HG02938 (cell line): ENCODE measurements at regions not wholly inside any gene's neighbourhood (a gene's known extent, or its start where the extent isn't known, plus 50 kb on each side); places are given as distances from the start of the nearest gene placed in this dataset.

Experiments used
- ATAC-seq: cut with Tn5 transposase; IDR thresholded peaks from one replicate; pipeline ENCODE4 v1.9.1; 2021; ENCODE audit warnings: mild to moderate bottlenecking, moderate library complexity; ENCODE audit not compliant: unreplicated experiment

DNA sequence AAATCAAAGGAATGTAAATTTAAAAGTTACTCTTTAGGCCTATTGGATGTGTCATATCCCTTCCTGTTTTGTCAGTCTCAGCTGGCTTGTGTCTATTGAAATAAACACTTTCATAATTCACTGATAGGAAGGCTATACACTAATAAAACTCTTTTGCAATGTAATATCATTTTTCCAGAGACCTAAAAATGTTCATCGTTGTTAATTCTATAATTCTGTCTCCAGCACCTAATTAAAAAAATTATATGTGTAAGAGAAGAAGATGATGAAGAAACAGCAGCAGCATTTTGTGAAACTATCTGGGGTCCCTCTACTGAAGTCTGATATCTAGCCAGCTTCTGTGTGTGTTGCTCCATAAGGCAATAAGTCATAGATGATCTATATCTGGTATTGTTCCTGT, 602.7 kb downstream of the ETV1 start:
- no peak for ATAC-seq

- no peak for ATAC-seq
Measured at GRCh38 chr7:13407911-13408310, 581.6 kb downstream of the ETV1 start.

DNA sequence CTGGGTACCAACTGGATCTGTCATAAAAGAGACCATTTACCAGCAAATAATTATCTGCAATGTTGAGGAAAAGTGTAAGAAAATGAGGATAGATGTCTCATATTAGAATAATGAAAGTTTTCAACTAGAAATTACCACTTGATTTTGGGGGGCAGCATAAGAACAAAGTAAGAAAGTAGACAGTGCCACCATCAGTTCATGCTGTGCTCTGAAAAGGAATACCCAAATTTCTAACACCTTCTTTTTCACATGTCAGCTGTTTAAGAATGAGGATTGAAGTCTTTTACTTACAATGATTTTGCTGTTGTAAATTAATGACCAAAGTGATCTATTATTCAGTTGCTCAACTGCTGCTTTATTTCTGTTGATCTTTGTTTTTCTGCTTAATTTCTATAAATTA, 578.3 kb downstream of the ETV1 start:
- no peak for ATAC-seq

GRCh38 chr7:13411636-13412035, 577.8 kb downstream of the ETV1 start:
- no peak for ATAC-seq

GRCh38 chr7:13414181-13414580, 575.3 kb downstream of the ETV1 start:
- no peak for ATAC-seq

- no peak for ATAC-seq
Measured at GRCh38 chr7:13414661-13415107, 574.8 kb downstream of the ETV1 start.

GRCh38 chr7:13416071-13416470, 573.4 kb downstream of the ETV1 start:
- no peak for ATAC-seq

DNA sequence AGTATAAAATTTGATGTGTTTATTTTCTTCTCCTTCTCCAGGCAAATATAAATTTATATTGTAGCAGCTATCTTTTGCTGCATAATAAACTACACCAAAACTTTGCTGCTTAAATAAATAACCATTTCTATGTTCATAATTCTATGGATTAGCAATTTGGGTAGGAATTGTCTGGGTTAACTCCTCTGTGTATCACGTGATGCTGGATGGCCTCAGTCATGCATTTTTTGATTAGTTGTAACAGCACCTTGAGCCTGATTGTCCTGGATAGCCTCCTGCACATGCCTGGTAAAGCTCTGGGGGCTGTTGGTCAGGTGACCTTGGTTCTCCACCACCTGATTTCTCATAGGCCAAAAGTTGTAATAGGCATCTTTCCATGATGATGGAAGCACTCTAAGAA, 572.9 kb downstream of the ETV1 start:
- ATAC-seq, result no peak

DNA sequence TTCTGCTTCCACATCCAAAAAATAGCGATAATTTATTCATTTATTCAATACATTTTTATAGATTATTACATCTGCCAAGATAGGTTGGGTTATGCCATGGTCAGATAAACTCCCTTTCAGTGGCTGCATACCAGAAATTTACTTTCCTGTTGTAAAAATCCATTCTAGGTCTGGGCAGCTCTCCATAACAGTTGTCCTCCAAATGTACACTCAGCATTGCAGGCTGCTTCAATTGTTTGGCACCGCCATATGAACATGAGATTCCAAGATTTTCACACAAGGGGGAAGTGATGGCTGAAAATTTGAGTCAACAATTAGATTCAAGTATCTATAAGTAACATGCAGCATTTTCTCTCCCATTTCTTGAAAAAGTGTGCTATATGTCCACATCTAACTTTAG, 568.7 kb downstream of the ETV1 start:
- ATAC-seq, result no peak

DNA sequence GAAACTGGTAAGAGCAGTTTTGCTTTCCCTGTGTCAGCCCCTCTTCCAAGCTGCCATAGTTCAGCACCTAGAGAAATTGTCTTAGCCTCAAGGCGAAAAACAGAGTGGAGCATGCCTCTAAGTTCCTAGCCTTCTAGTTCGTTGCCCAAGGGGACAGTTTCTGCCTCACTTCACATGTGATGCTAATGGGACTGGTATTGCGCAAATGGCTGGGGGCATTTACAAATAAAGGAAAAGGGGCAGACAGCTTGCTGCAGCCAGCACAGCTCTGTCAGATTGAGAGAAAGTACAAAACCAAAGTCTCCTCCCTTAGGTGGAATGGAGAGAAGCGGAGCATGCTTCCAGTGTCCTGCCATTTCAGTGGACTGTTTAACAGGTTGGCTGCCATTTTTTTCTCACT, 567.7 kb downstream of the ETV1 start:
- no peak for ATAC-seq

GRCh38 chr7:13433946-13434345, 555.5 kb downstream of the ETV1 start:
- no peak for ATAC-seq

DNA sequence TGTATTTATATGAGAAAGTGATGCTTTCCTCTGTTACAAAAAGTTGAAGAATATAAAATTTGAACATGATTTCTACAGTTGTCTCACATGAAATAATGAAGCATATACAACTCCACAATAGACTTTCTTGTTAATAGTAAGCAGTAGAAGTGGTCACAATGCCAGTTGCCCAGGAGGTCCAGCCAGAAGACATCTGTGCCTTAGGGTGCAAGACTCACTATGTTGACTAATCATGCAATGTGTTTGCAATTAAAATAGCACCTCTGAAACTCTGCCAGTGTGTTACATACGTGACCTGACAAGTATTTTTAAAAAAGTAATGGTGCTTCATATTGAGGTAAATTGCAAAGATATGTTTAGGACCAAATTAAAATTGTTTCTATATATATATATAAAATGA, 547.2 kb downstream of the ETV1 start:
- ATAC-seq, result no peak

DNA sequence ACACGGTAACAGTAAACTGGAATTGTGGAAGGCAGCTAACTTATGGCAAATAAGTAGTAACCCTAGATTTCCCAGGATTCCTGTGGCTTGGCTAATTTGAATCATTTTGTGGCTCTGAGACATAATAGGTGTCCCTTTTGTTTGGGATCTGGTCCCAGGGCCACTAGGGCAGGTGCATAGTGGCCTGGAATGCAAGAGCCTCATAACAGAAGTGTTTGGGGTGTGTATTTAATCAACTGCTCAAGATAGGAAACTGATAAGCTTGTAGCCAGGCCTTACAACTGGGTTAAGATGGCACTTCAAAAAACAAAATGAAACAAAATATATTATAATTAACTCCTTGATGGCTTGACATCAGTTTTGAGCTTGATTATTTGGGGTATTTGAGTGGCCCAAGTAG, 541.8 kb downstream of the ETV1 start:
- no peak for ATAC-seq

DNA sequence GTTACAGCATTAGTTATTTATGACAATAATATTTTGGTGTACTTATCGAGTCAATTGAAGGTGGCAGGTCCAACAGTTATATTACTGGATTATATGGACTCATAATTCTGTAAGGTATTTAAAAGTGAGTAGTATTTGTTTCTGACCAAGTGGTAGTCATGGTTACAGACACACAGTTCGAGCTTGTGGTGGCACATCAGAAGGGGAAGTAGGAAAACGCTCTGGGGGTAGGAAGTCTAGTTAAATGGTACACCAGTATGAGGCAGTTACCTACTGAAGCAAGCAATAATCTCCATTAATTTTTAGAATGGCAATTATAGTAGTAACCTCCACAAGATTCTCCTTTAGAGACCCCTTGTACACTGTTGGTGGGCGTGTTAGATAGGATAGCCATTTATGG, 541.2 kb downstream of the ETV1 start:
- no peak for ATAC-seq

DNA sequence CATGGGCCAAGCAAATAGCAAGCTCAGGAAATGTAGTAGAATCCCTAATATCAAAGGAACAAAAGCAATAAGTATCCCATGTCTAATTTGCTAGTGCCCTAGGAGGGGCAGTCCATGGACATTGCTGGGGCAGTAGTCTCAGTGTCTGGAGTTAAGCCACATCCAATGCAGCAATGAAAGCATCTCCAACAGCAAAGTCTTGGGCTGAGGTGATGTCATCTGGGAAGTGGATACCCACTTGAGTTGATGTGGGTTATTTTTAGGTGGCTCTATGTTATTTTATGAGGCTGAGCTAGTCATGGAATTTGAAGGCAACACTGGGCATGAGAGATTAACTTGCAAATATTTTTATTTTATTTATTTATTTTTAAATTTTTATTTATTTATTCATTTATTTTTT, 540.0 kb downstream of the ETV1 start:
- no peak for ATAC-seq

DNA sequence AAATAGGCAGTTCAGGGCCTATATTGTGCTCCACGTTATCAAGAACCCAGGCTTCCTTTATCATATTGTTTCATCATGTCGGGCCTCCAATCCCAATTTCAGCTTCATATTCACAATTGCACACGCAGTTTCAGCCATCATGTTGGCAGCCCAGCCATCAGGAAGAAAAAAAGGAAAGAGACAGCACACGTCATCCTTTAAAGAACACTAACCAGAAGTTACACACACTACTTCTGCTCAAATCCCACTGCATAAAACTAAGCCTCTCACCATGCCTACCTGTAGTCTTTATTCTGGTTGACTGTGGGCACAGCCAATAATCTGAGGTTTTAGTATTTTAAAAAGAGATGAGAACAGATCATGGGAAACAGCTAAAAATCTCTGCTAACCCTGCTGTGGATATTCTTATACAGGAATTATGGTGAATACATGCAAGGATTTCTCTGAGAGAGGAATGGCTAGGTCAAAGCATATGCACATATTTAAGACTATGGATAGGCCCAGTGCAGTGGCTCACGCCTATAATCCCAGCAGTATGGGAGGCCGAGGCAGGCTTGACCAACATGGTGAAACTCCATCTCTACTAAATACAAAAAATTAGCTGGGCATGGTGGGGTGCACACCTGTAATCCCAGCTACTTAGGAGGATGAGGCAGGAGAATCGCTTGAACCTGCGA, 534.4 kb downstream of the ETV1 start:
- no peak for ATAC-seq

GRCh38 chr7:13457790-13458189, 531.7 kb downstream of the ETV1 start:
- no peak for ATAC-seq

DNA sequence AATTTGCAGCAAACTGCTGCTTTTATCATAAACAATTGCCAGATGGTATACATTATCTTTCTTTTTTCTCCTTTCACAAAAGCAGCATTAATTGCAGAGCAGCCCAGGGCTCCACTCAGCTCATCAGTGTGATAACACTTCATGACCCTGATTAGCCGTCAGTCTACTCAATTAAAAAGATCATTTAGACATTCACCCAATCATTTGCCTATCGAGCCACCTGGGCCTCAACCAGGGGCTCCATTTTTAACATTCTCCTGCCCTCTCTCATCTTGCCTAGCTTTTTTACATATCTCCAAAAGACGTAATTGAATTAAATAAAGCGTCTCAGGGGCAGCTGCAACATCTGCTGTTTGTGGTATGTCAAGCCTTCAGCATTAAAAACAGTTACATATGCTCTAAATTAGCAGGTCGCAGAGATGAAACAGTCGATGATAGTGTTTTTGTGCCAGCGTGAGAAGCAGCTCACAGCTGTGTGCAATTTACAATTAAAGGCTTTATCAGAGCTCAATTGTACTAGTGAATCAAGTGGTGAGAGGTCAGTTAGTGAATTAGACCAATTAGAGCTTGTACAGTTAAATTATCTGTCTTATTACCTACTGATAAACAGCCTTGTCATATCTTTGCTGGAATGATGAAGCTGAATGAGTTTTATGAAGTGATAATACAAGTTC, 522.5 kb downstream of the ETV1 start:
- ATAC-seq, result no peak

- ATAC-seq, result no peak
Measured at GRCh38 chr7:13476881-13477444, 512.5 kb downstream of the ETV1 start.

DNA sequence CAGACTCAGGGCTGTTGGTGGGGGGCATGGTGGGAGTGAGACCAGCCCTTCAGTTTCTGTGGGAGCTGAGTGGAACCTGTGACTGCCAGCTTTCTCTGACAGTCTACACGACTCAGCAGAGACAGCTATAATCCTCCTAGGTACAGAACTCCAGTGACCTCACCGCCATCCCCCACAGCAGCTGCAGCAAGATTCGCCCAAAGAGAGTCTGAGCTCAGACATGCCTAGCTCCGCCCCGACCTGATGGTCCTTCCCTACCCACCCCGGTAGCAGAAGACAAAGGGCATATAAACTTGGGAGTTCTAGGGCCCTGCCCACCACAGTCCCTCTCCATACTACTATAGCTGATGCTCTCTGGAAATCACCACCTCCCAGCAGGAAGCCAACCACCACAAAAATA, 500.1 kb downstream of the ETV1 start:
- ATAC-seq, result no peak

DNA sequence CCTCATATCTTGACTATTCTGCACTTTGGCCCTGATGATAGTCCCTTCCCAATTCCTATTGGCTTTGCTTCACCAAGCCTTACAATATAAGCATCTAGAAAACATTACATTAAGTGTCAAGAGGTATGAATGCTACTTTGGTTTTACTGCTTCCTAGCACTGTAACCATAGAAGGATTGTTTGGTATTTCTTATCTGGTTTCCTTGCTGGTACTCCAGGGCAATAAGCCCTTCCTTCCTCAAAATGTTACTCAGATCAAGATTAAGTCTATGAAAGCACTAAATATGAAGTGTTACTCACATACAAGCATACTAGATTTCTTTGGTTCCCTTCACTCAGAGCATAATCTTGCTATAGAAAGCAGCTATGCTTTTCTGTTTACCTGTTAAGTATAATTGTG, 492.5 kb downstream of the ETV1 start:
- ATAC-seq, result no peak

DNA sequence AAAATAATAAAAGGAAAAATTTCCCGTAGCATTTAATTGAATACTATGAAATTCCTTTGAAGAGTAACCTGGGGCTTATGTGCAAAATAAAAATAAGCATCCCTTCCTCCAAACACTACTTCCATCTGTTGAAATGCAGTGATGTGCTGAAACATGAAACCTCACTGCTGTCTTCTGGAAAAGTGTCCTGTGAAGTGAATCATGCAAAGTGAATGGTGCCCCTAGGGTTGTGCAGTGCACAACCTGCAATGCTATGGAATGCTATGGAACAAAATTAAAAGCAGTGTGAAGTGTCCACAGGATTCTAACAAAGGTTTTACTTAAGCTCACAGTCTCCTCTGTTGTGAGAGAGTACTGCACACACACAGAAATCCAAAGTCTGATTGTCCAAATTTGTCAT, 480.9 kb downstream of the ETV1 start:
- no peak for ATAC-seq

GRCh38 chr7:13518738-13519137, 470.7 kb downstream of the ETV1 start:
- no peak for ATAC-seq
